ENCODE measurements at regions not wholly inside any gene's neighbourhood (a gene's known extent, or its start where the extent isn't known, plus 50 kb on each side); places are given as distances from the start of the nearest gene placed in this dataset.

GRCh38 chr1:96388421-96389310, 332.9 kb upstream of the PTBP2 start:
- Histone ChIP-seq H3K4me1 (ENCODE audit: insufficient read depth, low read length) (no peaks in the 10 kb centered on the region), H3K4me3 (ENCODE audit: low read length) (no peak overlapping the region), H3K36me3 (ENCODE audit: insufficient read depth, low read length) (no peaks in the 10 kb centered on the region), H3K27me3 (ENCODE audit: control insufficient read depth in 1 of 2, insufficient read depth in 2 of 2, low read length in 2 of 2) (no peaks in the 10 kb centered on the region), H3K27ac (ENCODE audit: low read depth in 1 of 2, low read length in 2 of 2) (no peak overlapping the region), H3K9me3 (ENCODE audit: control insufficient read depth in 1 of 2, insufficient read depth in 1 of 2, low read length in 2 of 2) (no peaks in the 10 kb centered on the region)
- Mint-ChIP-seq H3K9me3 (peaks cover 7% of the 10 kb centered on the region), H3K36me3 (ENCODE audit: low read depth) (no peaks in the 10 kb centered on the region), H3K27me3 (no peaks in the 10 kb centered on the region), H3K27ac (no peak overlapping the region), H3K4me3 (no peak overlapping the region), H3K4me1 (ENCODE audit: low read depth) (no peaks in the 10 kb centered on the region)
- TF ChIP-seq CTCF (IDR thresholded peaks at IDR 0.05) = no peak
- ATAC-seq (ENCODE audit: poor library complexity) = no peak
- ChIA-PET POLR2A (no interaction called here), CTCF (no interaction called here)
- intact Hi-C loops (cut with DNase I, micrococcal nuclease) = no loop called here
- no peak for DNase-seq

GRCh38 chr1:96400089-96400488, 321.5 kb upstream of the PTBP2 start:
- no peak for DNase-seq
- H3K4me1 Mint-ChIP-seq (ENCODE audit: low read depth) = no peaks in the 10 kb centered on the region
- no peak overlapping the region for H3K27ac ChIP-seq (ENCODE audit: low read depth in 1 of 2, low read length in 2 of 2)
- peaks cover 0 to 3% of the 10 kb centered on the region in 2 experiments for H3K9me3 ChIP-seq (ENCODE audit: control insufficient read depth in 1 of 2, insufficient read depth in 1 of 2, low read length in 2 of 2)
- no peak for ATAC-seq (ENCODE audit: poor library complexity)
- CTCF ChIA-PET = no interaction called here
- no peaks in the 10 kb centered on the region for H3K27me3 Mint-ChIP-seq
- H3K27ac Mint-ChIP-seq = no peak overlapping the region
- intact Hi-C loops (cut with DNase I, micrococcal nuclease) = no loop called here
- H3K36me3 Mint-ChIP-seq (ENCODE audit: low read depth) = no peaks in the 10 kb centered on the region
- POLR2A ChIA-PET = no interaction called here
- H3K36me3 ChIP-seq (ENCODE audit: insufficient read depth, low read length) = no peaks in the 10 kb centered on the region
- H3K4me3 Mint-ChIP-seq = no peak overlapping the region
- H3K9me3 Mint-ChIP-seq = peaks cover 7% of the 10 kb centered on the region
- H3K4me1 ChIP-seq (ENCODE audit: insufficient read depth, low read length) = no peaks in the 10 kb centered on the region
- no peaks in the 10 kb centered on the region for H3K27me3 ChIP-seq (ENCODE audit: control insufficient read depth in 1 of 2, insufficient read depth in 2 of 2, low read length in 2 of 2)
- no peak overlapping the region for H3K4me3 ChIP-seq (ENCODE audit: low read length)
- no peak for TF ChIP-seq CTCF (IDR thresholded peaks at IDR 0.05)

GRCh38 chr1:96409087-96409486, 312.5 kb upstream of the PTBP2 start:
- Histone ChIP-seq H3K36me3 (ENCODE audit: insufficient read depth, low read length) (no peaks in the 10 kb centered on the region), H3K4me1 (ENCODE audit: insufficient read depth, low read length) (no peaks in the 10 kb centered on the region), H3K27ac (ENCODE audit: low read depth in 1 of 2, low read length in 2 of 2) (no peak overlapping the region), H3K27me3 (ENCODE audit: control insufficient read depth in 1 of 2, insufficient read depth in 2 of 2, low read length in 2 of 2) (no peaks in the 10 kb centered on the region), H3K9me3 (ENCODE audit: control insufficient read depth in 1 of 2, insufficient read depth in 1 of 2, low read length in 2 of 2) (peaks cover 0 to 3% of the 10 kb centered on the region in 2 experiments), H3K4me3 (ENCODE audit: low read length) (no peak overlapping the region)
- ATAC-seq (ENCODE audit: poor library complexity) (no peak), DNase-seq (no peak)
- no peaks in the 10 kb centered on the region for H3K27me3 Mint-ChIP-seq
- no peak overlapping the region for H3K4me3 Mint-ChIP-seq
- no peak for TF ChIP-seq CTCF (IDR thresholded peaks at IDR 0.05)
- no peaks in the 10 kb centered on the region for H3K36me3 Mint-ChIP-seq (ENCODE audit: low read depth)
- intact Hi-C loops (cut with DNase I, micrococcal nuclease) = no loop called here
- no peaks in the 10 kb centered on the region for H3K4me1 Mint-ChIP-seq (ENCODE audit: low read depth)
- peaks cover 4% of the 10 kb centered on the region for H3K9me3 Mint-ChIP-seq
- H3K27ac Mint-ChIP-seq = no peak overlapping the region
- ChIA-PET POLR2A (no interaction called here), CTCF (no interaction called here)
